Activated CD4-positive, alpha-beta T cell treated with anti-CD3 and anti-CD28 coated beads for 36 hours (primary cell): ENCODE measurements at regions not wholly inside any gene's neighbourhood (a gene's known extent, or its start where the extent isn't known, plus 50 kb on each side); places are given as distances from the start of the nearest gene placed in this dataset.

Experiments
- ATAC-seq: fragments of 200-7000 bp; cut with Tn5 transposase; one replicate; pipeline ENCODE4 v1.10.0; 2021; ENCODE audit warnings: mild to moderate bottlenecking, moderate library complexity
- CTCF ChIA-PET: fragments of 350-600 bp; sonication (Branson Sonifier 250); formaldehyde crosslinking; loops from one replicate; lab custom pipeline; 2021; ENCODE audit warnings: antibody characterized with exemption; lab: Charles Lee
- POLR2A ChIA-PET: fragments of 350-600 bp; sonication (Branson Sonifier 250); formaldehyde crosslinking; loops from one replicate; lab custom pipeline; 2021; ENCODE audit warnings: antibody characterized with exemption, inconsistent platforms; lab: Charles Lee
- DNase-seq: peaks from one replicate; pipeline ENCODE4 v3.0.0-alpha.2; 2020
- H3K27ac Mint-ChIP-seq: one replicate; pipeline ENCODE4 v1.8.0; 2021; ENCODE audit warnings: mixed read lengths
- H3K27me3 Mint-ChIP-seq: one replicate; pipeline ENCODE4 v1.8.0; 2021; ENCODE audit warnings: mixed read lengths
- H3K36me3 Mint-ChIP-seq: one replicate; pipeline ENCODE4 v1.8.0; 2021; ENCODE audit warnings: low read depth, mixed read lengths
- H3K4me1 Mint-ChIP-seq: one replicate; pipeline ENCODE4 v1.8.0; 2021; ENCODE audit warnings: mixed read lengths
- H3K4me3 Mint-ChIP-seq: one replicate; pipeline ENCODE4 v1.8.0; 2021; ENCODE audit warnings: mild to moderate bottlenecking, moderate library complexity, mixed read lengths
- H3K9me3 Mint-ChIP-seq: one replicate; pipeline ENCODE4 v1.8.0; 2021; ENCODE audit warnings: low read depth, mixed read lengths
- intact Hi-C, 2 experiments: fragments of 100-400 bp; cut with DNase I in 1 of 2; cut with micrococcal nuclease in 1 of 2; formaldehyde crosslinking; loops; one replicate each; pipeline versions ENCODE4 v1.14.2 to v1.15.1; 2022 to 2024; cut with DNase I, micrococcal nuclease

DNA sequence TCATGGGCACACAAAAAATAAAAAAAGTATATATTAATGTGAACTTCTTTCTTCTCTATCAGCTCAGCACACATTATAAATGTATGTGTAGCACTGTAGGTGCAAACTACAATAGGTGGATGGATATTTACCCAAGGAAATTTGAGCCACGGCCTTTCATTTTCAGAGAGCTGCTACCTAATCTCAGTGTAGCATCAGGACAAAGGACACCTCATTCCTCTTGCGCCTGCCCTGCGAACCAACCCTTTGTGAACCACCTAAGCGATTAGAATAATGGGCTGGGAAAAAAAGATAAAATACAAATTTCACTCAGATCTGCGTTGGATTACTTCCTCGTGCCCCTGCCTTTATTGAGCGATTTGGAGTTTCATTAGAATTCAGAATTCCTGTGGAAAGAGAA lies 263.2 kb downstream of the NR2F2 start:
- Mint-ChIP-seq H3K4me1 (no peaks in the 10 kb centered on the region), H3K36me3 (no peaks in the 10 kb centered on the region), H3K27ac (no peak overlapping the region), H3K9me3 (no peaks in the 10 kb centered on the region), H3K27me3 (no peaks in the 10 kb centered on the region), H3K4me3 (no peak overlapping the region)
- DNase-seq (no peak), ATAC-seq (no peak)
- CTCF ChIA-PET: no interaction called here
- POLR2A ChIA-PET: no interaction called here
- intact Hi-C loops: no loop called here

DNA sequence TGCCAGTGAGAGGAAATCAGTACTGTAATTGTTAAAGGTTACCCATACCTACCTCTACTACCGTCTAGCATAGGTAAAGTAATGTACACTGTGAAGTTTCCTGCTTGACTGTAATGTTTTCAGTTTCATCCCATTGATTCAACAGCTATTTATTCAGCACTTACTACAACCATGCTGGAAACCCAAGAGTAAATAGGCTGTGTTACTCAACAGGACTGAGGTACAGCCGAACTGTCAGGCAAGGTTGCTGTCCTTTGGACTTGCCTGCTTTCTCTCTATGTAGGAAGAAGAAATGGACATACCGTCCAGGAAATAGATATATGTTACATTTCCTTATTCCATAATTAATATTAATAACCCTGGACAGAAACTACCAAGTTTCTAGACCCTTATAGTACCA lies 265.5 kb downstream of the NR2F2 start:
- CTCF ChIA-PET: no interaction called here
- H3K36me3 Mint-ChIP-seq: no peaks in the 10 kb centered on the region
- intact Hi-C loops: no loop called here
- no peaks in the 10 kb centered on the region for H3K27me3 Mint-ChIP-seq
- DNase-seq: no peak
- POLR2A ChIA-PET: no interaction called here
- no peaks in the 10 kb centered on the region for H3K4me1 Mint-ChIP-seq
- no peak overlapping the region for H3K4me3 Mint-ChIP-seq
- no peak for ATAC-seq
- no peak overlapping the region for H3K27ac Mint-ChIP-seq
- no peaks in the 10 kb centered on the region for H3K9me3 Mint-ChIP-seq

DNA sequence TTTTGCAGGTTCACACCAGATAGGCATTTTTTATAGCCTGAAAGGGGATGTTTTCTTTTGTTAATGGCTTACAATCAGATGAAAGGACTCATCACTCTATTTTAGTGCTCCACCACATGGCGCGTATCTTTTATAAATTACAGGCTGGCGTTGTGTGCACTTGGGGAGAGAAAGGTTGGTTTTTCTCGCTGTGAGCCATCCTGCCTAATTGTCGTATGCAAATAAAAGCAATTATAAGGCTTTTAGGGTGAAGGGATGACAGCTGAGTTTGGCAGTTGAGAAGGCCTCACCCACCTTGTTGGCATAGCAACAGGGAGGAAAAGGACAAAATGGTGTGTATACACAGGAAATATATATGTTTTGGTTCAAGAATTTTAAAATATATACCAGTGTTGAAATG lies 268.0 kb downstream of the NR2F2 start:
- no peak overlapping the region for H3K27ac Mint-ChIP-seq
- H3K4me1 Mint-ChIP-seq: no peaks in the 10 kb centered on the region
- H3K9me3 Mint-ChIP-seq: no peaks in the 10 kb centered on the region
- CTCF ChIA-PET: no interaction called here
- POLR2A ChIA-PET: no interaction called here
- H3K4me3 Mint-ChIP-seq: no peak overlapping the region
- intact Hi-C loops: no loop called here
- DNase-seq (no peak), ATAC-seq (no peak)
- H3K36me3 Mint-ChIP-seq: no peaks in the 10 kb centered on the region
- no peaks in the 10 kb centered on the region for H3K27me3 Mint-ChIP-seq

DNA sequence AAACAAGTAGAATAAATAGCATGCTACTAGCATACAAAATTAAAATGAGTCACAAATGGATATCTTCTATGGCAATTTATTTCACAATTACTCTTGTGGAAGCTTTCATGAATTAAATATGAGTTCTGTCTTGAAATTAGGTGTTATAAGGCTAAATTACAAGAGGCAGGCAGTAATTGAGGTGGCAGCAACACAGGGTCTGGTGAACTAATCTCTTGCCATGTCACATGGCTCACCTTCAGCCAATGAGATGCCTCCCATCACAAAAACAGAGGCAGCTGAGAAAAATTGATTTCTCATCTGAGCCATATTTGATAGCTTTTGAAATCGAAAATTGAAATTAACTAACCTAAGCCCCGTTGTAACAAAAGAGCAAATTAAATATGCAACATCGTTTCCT lies 268.8 kb downstream of the NR2F2 start:
- ChIA-PET CTCF (no interaction called here), POLR2A (no interaction called here)
- H3K27ac Mint-ChIP-seq: no peak overlapping the region
- H3K9me3 Mint-ChIP-seq: no peaks in the 10 kb centered on the region
- H3K27me3 Mint-ChIP-seq: no peaks in the 10 kb centered on the region
- H3K36me3 Mint-ChIP-seq: no peaks in the 10 kb centered on the region
- no peak for DNase-seq
- intact Hi-C loops: no loop called here
- ATAC-seq: no peak
- H3K4me3 Mint-ChIP-seq: no peak overlapping the region
- no peaks in the 10 kb centered on the region for H3K4me1 Mint-ChIP-seq

DNA sequence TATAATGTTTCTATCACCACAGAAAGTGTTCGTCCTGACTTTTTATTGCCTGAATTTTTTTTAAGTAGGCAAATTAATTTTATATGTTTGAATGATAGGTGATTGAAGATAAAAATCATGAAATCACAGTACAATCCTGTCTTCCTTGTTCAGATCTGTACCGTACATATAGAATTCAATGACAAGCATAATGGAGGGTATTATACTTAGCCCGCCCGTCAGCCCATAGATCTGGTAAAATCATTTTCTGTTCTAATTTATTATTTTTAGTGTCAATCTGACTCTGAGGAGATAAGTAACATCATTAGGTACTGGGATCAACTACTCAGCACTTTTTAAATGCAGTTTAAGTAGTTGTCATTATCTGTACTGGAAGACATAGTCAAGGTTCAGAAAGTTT lies 269.9 kb downstream of the NR2F2 start:
- CTCF ChIA-PET: no interaction called here

DNA sequence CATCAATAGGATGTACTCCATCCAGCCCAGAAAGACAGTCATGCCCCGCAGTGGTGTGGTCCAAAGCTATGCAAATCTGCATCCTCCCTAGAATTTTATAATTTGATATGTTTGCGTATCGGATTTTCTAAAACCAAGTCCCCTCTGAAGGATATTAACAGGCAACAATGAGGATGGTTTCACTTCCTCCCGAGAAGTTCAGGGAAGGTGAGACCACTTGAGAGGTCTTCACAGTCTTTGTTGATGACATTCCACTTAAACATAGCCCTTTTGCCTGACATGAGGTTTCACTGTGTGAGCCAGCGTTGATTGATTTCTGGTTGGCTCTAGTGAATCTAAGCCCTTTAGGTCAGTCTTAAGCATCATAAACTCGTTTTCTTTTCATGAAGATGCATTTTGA lies 276.1 kb downstream of the NR2F2 start:
- ATAC-seq (no peak), DNase-seq (no peak)
- H3K27me3 Mint-ChIP-seq: no peaks in the 10 kb centered on the region
- H3K4me1 Mint-ChIP-seq: no peaks in the 10 kb centered on the region
- intact Hi-C loops: no loop called here
- H3K4me3 Mint-ChIP-seq: no peak overlapping the region
- H3K9me3 Mint-ChIP-seq: no peaks in the 10 kb centered on the region
- CTCF ChIA-PET: no interaction called here
- no peak overlapping the region for H3K27ac Mint-ChIP-seq
- POLR2A ChIA-PET: no interaction called here
- no peaks in the 10 kb centered on the region for H3K36me3 Mint-ChIP-seq

More for the DNA sequence above, 269.9 kb downstream of the NR2F2 start:
- DNase-seq (no peak), ATAC-seq (no peak)
- intact Hi-C loops: no loop called here
- POLR2A ChIA-PET: no interaction called here
- H3K27me3 Mint-ChIP-seq: no peaks in the 10 kb centered on the region
- H3K4me3 Mint-ChIP-seq: no peak overlapping the region
- H3K4me1 Mint-ChIP-seq: no peaks in the 10 kb centered on the region
- H3K36me3 Mint-ChIP-seq: no peaks in the 10 kb centered on the region
- no peaks in the 10 kb centered on the region for H3K9me3 Mint-ChIP-seq
- H3K27ac Mint-ChIP-seq: no peak overlapping the region

DNA sequence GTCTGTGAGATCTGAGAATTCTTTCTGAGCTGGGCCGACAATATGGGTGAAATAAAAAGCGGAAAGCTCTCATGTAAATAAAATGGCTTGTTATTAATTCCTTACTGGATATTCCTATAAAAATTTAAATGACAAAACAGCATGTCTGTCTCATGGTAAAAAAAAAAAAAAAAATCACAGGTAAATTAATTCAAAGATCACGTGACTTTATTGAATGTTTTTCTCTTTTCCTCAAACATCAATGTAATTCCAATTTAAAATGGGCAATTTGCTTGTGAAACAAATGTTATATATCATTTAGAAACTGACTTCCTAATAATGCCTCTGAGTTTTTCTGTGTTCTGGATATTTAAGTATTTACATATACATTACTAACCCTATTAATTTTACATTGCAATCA lies 280.3 kb downstream of the NR2F2 start:
- ATAC-seq: no peak
- DNase-seq: no peak
- Mint-ChIP-seq H3K27ac (no peak overlapping the region), H3K4me1 (no peaks in the 10 kb centered on the region), H3K27me3 (no peaks in the 10 kb centered on the region), H3K4me3 (no peak overlapping the region), H3K9me3 (peaks cover 4% of the 10 kb centered on the region), H3K36me3 (no peaks in the 10 kb centered on the region)
- intact Hi-C loops: no loop called here
- ChIA-PET CTCF (interaction anchor here (0.7 kb wide), 1 partner anchor 1692 kb away, joined by 3 read pairs; no protein-coding TSS in a partner anchor), POLR2A (no interaction called here)

DNA sequence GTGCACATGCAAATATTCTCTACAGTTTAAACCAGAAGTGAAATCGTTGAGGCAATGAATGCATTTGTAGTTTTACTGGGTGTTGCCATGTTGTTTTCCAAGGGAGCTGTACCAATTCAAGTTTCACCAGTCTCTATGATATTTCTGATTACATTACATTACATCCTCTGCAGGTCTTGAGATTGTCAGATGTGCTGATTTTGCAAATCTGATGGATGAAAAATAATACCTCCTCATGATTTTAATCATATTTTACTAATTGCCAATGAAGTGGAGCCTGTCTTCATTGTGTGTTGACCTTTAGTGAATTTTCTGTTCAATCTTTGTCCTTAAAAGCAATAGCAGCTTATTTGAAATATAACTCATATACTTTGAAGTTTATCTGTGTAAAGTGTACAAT lies 282.4 kb downstream of the NR2F2 start:
- H3K27me3 Mint-ChIP-seq: no peaks in the 10 kb centered on the region
- no peak overlapping the region for H3K4me3 Mint-ChIP-seq
- DNase-seq: no peak
- H3K4me1 Mint-ChIP-seq: no peaks in the 10 kb centered on the region
- no peaks in the 10 kb centered on the region for H3K36me3 Mint-ChIP-seq
- intact Hi-C loops: no loop called here
- H3K9me3 Mint-ChIP-seq: peaks cover 4% of the 10 kb centered on the region
- ChIA-PET CTCF (interaction anchor here (0.6 kb wide), 1 partner anchor 1572 kb away, joined by 3 read pairs; no protein-coding TSS in a partner anchor), POLR2A (no interaction called here)
- no peak for ATAC-seq
- no peak overlapping the region for H3K27ac Mint-ChIP-seq

DNA sequence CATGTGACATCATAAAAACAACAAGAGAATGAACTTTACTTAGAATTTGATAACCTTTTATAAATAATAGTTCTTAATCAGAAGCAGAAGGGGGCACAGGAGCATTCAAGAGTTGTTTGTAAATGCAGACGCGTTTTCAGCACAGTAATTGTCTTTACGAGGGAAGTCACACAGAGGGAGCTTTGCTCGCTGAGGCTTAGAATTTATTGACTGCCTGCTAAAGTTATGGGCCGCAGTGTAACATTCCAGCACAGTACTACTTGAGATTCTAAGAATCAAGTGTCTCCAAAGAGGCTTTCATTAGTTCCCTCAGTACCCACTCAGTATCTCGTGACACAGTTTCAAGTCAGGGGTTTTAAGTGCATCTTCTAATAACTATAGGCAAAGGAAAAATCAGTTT lies 288.7 kb downstream of the NR2F2 start:
- Mint-ChIP-seq H3K9me3 (peaks cover 2% of the 10 kb centered on the region), H3K36me3 (no peaks in the 10 kb centered on the region), H3K27me3 (peaks cover 2% of the 10 kb centered on the region), H3K4me3 (no peak overlapping the region), H3K27ac (no peak overlapping the region), H3K4me1 (no peaks in the 10 kb centered on the region)
- ATAC-seq (no peak), DNase-seq (no peak)
- CTCF ChIA-PET: interaction anchor here (0.6 kb wide), 1 partner anchor 1693 kb away, joined by 3 read pairs; no protein-coding TSS in a partner anchor
- intact Hi-C loops: no loop called here
- POLR2A ChIA-PET: no interaction called here

DNA sequence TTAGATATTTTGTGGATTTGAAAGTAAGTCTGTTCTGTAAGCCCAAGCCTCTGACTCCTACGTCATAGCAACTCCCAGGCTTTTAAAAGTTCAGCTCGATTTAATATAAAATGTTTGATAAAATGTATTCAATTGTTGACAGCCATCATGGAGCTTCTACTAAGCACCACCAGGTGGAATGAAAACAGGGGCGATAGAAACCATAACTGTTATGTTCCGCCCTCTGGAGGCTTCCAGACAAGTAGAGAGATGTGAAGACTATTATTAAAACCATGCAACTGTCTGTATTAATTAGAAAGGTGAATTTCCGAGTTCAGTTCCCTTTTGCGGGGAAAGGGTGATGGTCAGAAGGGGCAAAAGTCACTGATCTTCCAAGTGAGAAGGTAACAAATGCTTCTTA lies 292.2 kb downstream of the NR2F2 start:
- Mint-ChIP-seq H3K27me3 (peaks cover 2% of the 10 kb centered on the region), H3K4me1 (no peaks in the 10 kb centered on the region), H3K4me3 (no peak overlapping the region), H3K9me3 (no peaks in the 10 kb centered on the region), H3K36me3 (no peaks in the 10 kb centered on the region), H3K27ac (no peak overlapping the region)
- ATAC-seq: no peak
- no peak for DNase-seq
- CTCF ChIA-PET: no interaction called here
- POLR2A ChIA-PET: no interaction called here
- intact Hi-C loops: no loop called here

DNA sequence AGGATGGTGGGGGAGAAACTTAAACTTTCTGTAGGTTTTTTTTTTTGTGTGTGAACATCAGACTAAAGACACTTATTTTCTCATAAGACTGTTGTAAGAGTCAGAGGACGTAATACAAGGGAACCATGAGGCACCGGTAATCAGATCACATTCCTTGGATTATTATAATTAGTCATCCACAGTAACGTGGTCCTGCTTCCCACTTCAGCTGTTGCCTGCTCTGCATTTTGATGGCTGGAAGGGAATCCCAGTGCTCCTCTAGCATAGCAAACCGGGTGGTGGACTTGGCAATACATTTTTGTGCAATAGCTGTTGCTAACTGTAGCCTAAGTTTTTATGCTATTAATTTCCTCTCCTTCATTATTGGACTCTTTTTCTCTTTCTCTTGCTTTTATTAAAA lies 294.8 kb downstream of the NR2F2 start:
- H3K27ac Mint-ChIP-seq: no peak overlapping the region
- ATAC-seq (no peak), DNase-seq (no peak)
- no peaks in the 10 kb centered on the region for H3K9me3 Mint-ChIP-seq
- POLR2A ChIA-PET: no interaction called here
- no peak overlapping the region for H3K4me3 Mint-ChIP-seq
- H3K36me3 Mint-ChIP-seq: no peaks in the 10 kb centered on the region
- intact Hi-C loops: no loop called here
- no peaks in the 10 kb centered on the region for H3K4me1 Mint-ChIP-seq
- H3K27me3 Mint-ChIP-seq: peaks cover 5% of the 10 kb centered on the region
- CTCF ChIA-PET: no interaction called here

DNA sequence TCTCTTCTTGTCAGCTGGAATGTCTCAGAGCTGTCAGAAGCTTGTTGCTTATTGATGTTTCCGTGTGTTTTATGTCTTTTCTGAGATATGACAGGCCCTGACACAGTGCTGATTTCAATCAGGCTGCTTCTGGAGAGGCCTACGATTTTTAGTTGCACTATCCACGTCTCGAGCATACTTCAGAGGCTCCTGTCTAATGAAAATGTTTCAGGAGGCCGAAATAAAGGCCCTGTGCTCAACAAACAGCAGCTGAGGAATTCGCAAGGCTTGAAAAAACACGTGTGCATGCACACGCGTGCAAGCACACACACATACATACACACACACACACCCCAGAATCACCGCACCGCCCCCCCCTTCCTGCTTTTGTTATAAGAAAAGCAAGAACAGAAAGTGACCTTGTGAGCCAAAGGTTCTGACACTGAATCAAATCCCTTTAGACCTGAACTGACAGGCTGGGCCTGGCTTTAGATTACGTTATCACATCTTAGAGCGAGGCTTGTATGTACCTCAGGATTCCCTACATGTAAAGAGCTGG lies 296.6 kb downstream of the NR2F2 start:
- H3K9me3 Mint-ChIP-seq: no peaks in the 10 kb centered on the region
- ChIA-PET CTCF (no interaction called here), POLR2A (no interaction called here)
- ATAC-seq (no peak), DNase-seq (no peak)
- no peak overlapping the region for H3K4me3 Mint-ChIP-seq
- no peak overlapping the region for H3K27ac Mint-ChIP-seq
- no peaks in the 10 kb centered on the region for H3K36me3 Mint-ChIP-seq
- H3K4me1 Mint-ChIP-seq: no peaks in the 10 kb centered on the region
- peaks cover 3% of the 10 kb centered on the region for H3K27me3 Mint-ChIP-seq
- intact Hi-C loops: no loop called here

DNA sequence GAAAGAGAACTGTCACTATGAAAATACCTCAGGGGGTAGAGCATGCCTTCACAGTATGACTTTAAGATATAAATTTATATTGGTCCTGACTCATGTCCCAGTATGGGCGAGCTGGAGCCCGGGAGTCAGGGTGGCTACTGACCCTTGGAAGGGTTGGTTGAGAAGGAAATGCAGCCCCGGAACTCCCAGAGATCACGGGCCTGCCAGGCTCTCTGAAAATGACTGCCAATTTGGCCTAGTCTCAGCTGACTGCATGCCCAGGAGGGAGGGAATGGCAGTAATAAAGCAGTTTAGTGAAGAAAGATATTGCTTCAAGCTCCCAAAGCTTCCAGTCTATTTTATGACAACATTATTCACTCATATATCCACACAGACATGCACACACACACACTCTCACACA lies 299.0 kb downstream of the NR2F2 start:
- ChIA-PET CTCF (no interaction called here), POLR2A (no interaction called here)
- intact Hi-C loops: no loop called here
- H3K27me3 Mint-ChIP-seq: peaks cover 3% of the 10 kb centered on the region
- no peaks in the 10 kb centered on the region for H3K4me1 Mint-ChIP-seq
- no peak overlapping the region for H3K4me3 Mint-ChIP-seq
- DNase-seq (no peak), ATAC-seq (no peak)
- H3K9me3 Mint-ChIP-seq: no peaks in the 10 kb centered on the region
- no peak overlapping the region for H3K27ac Mint-ChIP-seq
- H3K36me3 Mint-ChIP-seq: no peaks in the 10 kb centered on the region
